Aorta (tissue), 5 donors: ENCODE measurements at regions not wholly inside any gene's neighbourhood (a gene's known extent, or its start where the extent isn't known, plus 50 kb on each side); places are given as distances from the start of the nearest gene placed in this dataset.
"Not testable (repeated sequence)": the region's sequence is repeated elsewhere in the genome, so short reads cannot be mapped to it uniquely, and the experiment has no call there.

Source experiments
- ATAC-seq: fragments of 200-7000 bp; cut with Tn5 transposase; one replicate; pipeline ENCODE4 v1.9.1; 2022; ENCODE audit warnings: moderate library complexity; ENCODE audit not compliant: low FRiP score
- DNase-seq, 2 donors: peaks; one replicate each; pipeline ENCODE4 v3.0.0-alpha.2; 2020
- H3K27ac ChIP-seq, 2 donors: one replicate each; pipeline ENCODE4 v1.5.1; 2013; ENCODE audit warnings: low read length in 2 of 2, mild to moderate bottlenecking in 2 of 2, moderate library complexity in 2 of 2, control low read depth in 1 of 2, inconsistent platforms in 1 of 2, low read depth in 1 of 2
- H3K27me3 ChIP-seq, 2 donors: one replicate each; pipeline ENCODE4 v1.6.1; 2013; ENCODE audit warnings: control low read depth in 1 of 2, low read length in 1 of 2, mild to moderate bottlenecking in 1 of 2, moderate library complexity in 1 of 2; ENCODE audit not compliant: insufficient read depth in 2 of 2, control insufficient read depth in 1 of 2
- H3K36me3 ChIP-seq, 2 donors: one replicate each; pipeline ENCODE4 v1.6.1; 2013; ENCODE audit warnings: control low read depth in 1 of 2, low read length in 1 of 2, mild to moderate bottlenecking in 1 of 2; ENCODE audit not compliant: insufficient read depth in 2 of 2, control insufficient read depth in 1 of 2
- H3K4me1 ChIP-seq, 2 donors: one replicate each; pipeline ENCODE4 v1.6.1; 2013; ENCODE audit warnings: low read length in 2 of 2, control low read depth in 1 of 2, mild to moderate bottlenecking in 1 of 2, moderate library complexity in 1 of 2; ENCODE audit not compliant: insufficient read depth in 2 of 2, control insufficient read depth in 1 of 2
- H3K4me3 ChIP-seq, 2 donors: one replicate each; pipeline ENCODE4 v1.5.1; 2013; ENCODE audit warnings: low read length in 2 of 2, control low read depth in 1 of 2, mild to moderate bottlenecking in 1 of 2
- H3K9me3 ChIP-seq: one replicate; pipeline ENCODE4 v1.6.1; 2013; ENCODE audit warnings: mild to moderate bottlenecking, low read length; ENCODE audit not compliant: control insufficient read depth
- WGBS, 2 donors: extraction: QIAGEN DNeasy Blood & Tissue Kit; methylation state at CpG; one replicate each; pipeline ENCODE4 v1.1.7; 2013; 5-methylcytosine and 5-hydroxymethylcytosine counted together
- intact Hi-C, 2 donors: fragments of 100-400 bp; cut with DNase I; formaldehyde crosslinking; loops; one replicate each; pipeline versions ENCODE4 v1.14.2 to v1.15.0; 2022
- donor health status: healthy with polysubstance abuse.
- donor health status: Bipolar disorder and iron deficiency.
- donor health status: DM: no; HTN: no; CAD: no.
- donor health status: DM: no; HTN: no; CAD: no.
- donor health status: DM: yes; HTN: yes; CAD: no.

GRCh38 chr5:50501491-50502228 lies 60.6 kb upstream of the EMB start:
- WGBS, 2 donors: 46 to 49% methylated on average over 2 of the region's 2 CpGs
- Histone ChIP-seq H3K36me3 (no peaks in the 10 kb centered on the region), H3K27ac (no peak overlapping the region), H3K27me3 (no peaks in the 10 kb centered on the region), H3K4me3 (no peak overlapping the region), H3K4me1 (no peaks in the 10 kb centered on the region), H3K9me3 (no peaks in the 10 kb centered on the region)
- no peak for DNase-seq
- intact Hi-C loops: no loop called here
- no peak for ATAC-seq

- H3K27me3 ChIP-seq, H3K9me3 ChIP-seq, H3K27ac ChIP-seq, DNase-seq, H3K4me3 ChIP-seq, ATAC-seq, H3K36me3 ChIP-seq, H3K4me1 ChIP-seq: not testable (repeated sequence)
- intact Hi-C loops: loop anchor here in 1 of 2 donors (10.0 kb wide), 1 partner anchor 242 kb away; no protein-coding TSS in a partner anchor
These were observed 72.0 kb upstream of the EMB start for GRCh38 chr5:50513028-50513457.

- H3K4me3 ChIP-seq, H3K36me3 ChIP-seq, ATAC-seq, DNase-seq, H3K27ac ChIP-seq, H3K27me3 ChIP-seq, intact Hi-C loops, H3K9me3 ChIP-seq, H3K4me1 ChIP-seq: not testable (repeated sequence)
These were observed 80.0 kb upstream of the EMB start for GRCh38 chr5:50521060-50521459.

- H3K4me3 ChIP-seq, H3K36me3 ChIP-seq: not testable (repeated sequence)
- 84 to 86% methylated on average over 3 of the region's 3 CpGs for WGBS, 2 donors
These were observed 86.5 kb upstream of the EMB start for GRCh38 chr5:50527514-50528060.

GRCh38 chr5:50535393-50535792 lies 94.3 kb upstream of the EMB start:
- Histone ChIP-seq H3K36me3 (no peaks in the 10 kb centered on the region), H3K27me3 (no peaks in the 10 kb centered on the region), H3K27ac (no peak overlapping the region), H3K4me3 (no peak overlapping the region), H3K4me1 (no peaks in the 10 kb centered on the region), H3K9me3 (no peaks in the 10 kb centered on the region)
- ATAC-seq (no peak), DNase-seq (no peak)
- 68 to 75% methylated on average over 6 of the region's 6 CpGs for WGBS, 2 donors
- intact Hi-C loops: no loop called here

More at GRCh38 chr5:50527514-50528060, 86.5 kb upstream of the EMB start:
- intact Hi-C loops, H3K27ac ChIP-seq, H3K27me3 ChIP-seq, H3K9me3 ChIP-seq, H3K4me1 ChIP-seq, ATAC-seq, DNase-seq: not testable (repeated sequence)

- H3K27ac ChIP-seq, H3K36me3 ChIP-seq, H3K27me3 ChIP-seq, DNase-seq, intact Hi-C loops, H3K4me3 ChIP-seq, H3K4me1 ChIP-seq, H3K9me3 ChIP-seq, ATAC-seq: not testable (repeated sequence)
- WGBS, 2 donors: 54 to 77% methylated on average over 1 of the region's 1 CpG
These were observed 96.4 kb upstream of the EMB start for GRCh38 chr5:50537534-50537933.

GRCh38 chr5:50547303-50547702 lies 106.2 kb upstream of the EMB start:
- H3K9me3 ChIP-seq: no peaks in the 10 kb centered on the region
- ATAC-seq (no peak), DNase-seq (no peak)
- H3K4me3 ChIP-seq: no peak overlapping the region
- H3K36me3 ChIP-seq: no peaks in the 10 kb centered on the region
- intact Hi-C loops: no loop called here
- no peaks in the 10 kb centered on the region for H3K27me3 ChIP-seq
- H3K27ac ChIP-seq: no peak overlapping the region
- no peaks in the 10 kb centered on the region for H3K4me1 ChIP-seq
- 84 to 90% methylated on average over 2 of the region's 2 CpGs for WGBS, 2 donors

GRCh38 chr5:50550267-50550666 lies 109.2 kb upstream of the EMB start:
- Histone ChIP-seq H3K9me3 (no peaks in the 10 kb centered on the region), H3K36me3 (no peaks in the 10 kb centered on the region), H3K27ac (no peak overlapping the region), H3K27me3 (no peaks in the 10 kb centered on the region), H3K4me1 (no peaks in the 10 kb centered on the region), H3K4me3 (no peak overlapping the region)
- ATAC-seq: no peak
- no peak for DNase-seq
- intact Hi-C loops: no loop called here

- no peaks in the 10 kb centered on the region for H3K36me3 ChIP-seq
- no peaks in the 10 kb centered on the region for H3K9me3 ChIP-seq
- H3K27me3 ChIP-seq: no peaks in the 10 kb centered on the region
- WGBS, 2 donors: 38 to 59% methylated on average over 3 of the region's 3 CpGs
- no peak for DNase-seq
- no peak for ATAC-seq
- intact Hi-C loops: no loop called here
- no peak overlapping the region for H3K4me3 ChIP-seq
- H3K27ac ChIP-seq: no peak overlapping the region
- H3K4me1 ChIP-seq: no peaks in the 10 kb centered on the region
These were observed 109.9 kb upstream of the EMB start for GRCh38 chr5:50550993-50551392.
